ENCODE measurements at regions not wholly inside any gene's neighbourhood (a gene's known extent, or its start where the extent isn't known, plus 50 kb on each side); places are given as distances from the start of the nearest gene placed in this dataset.
A peak's percentile ranks its signal among the peaks of the same experiment; 100 is the strongest.

GRCh38 chr1:25090707-25091422, 141.4 kb downstream of the SYF2 start:
- intact Hi-C loops (cut with micrococcal nuclease) = no loop called here
- Mint-ChIP-seq H3K9me3 (no peaks in the 10 kb centered on the region), H3K27ac (no peak overlapping the region), H3K36me3 (ENCODE audit: low read depth) (peaks cover under 1% of the 10 kb centered on the region), H3K4me3 (no peak overlapping the region), H3K4me1 (peaks cover 35% of the 10 kb centered on the region), H3K27me3 (peaks cover 8% of the 10 kb centered on the region)
- no peak for DNase-seq

DNA sequence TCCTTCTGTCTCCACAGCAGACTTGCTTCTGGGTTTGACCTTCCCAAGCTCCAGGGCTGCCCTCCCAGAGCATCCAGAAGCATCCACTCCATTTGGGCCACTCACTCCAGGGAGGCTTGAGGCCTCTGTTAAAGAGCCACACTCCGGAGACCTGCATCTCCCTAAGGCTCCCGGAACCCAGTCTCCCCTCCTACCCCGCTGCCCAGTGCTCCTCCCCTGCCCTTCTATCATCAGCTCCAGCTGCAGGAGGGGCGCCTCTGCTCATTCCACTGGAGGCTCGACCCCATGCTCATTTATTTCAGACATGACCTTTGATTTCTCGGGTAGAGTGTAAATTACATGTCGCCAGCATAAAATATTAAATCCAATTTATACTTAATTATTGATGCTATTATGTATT, 142.5 kb downstream of the SYF2 start:
- no peak overlapping the region for H3K27ac Mint-ChIP-seq
- no peaks in the 10 kb centered on the region for H3K9me3 Mint-ChIP-seq
- H3K4me1 Mint-ChIP-seq = peaks cover 24% of the 10 kb centered on the region
- intact Hi-C loops (cut with micrococcal nuclease) = no loop called here
- no peak for DNase-seq
- H3K36me3 Mint-ChIP-seq (ENCODE audit: low read depth) = no peaks in the 10 kb centered on the region
- no peak overlapping the region for H3K4me3 Mint-ChIP-seq
- H3K27me3 Mint-ChIP-seq = peaks cover 18% of the 10 kb centered on the region

DNA sequence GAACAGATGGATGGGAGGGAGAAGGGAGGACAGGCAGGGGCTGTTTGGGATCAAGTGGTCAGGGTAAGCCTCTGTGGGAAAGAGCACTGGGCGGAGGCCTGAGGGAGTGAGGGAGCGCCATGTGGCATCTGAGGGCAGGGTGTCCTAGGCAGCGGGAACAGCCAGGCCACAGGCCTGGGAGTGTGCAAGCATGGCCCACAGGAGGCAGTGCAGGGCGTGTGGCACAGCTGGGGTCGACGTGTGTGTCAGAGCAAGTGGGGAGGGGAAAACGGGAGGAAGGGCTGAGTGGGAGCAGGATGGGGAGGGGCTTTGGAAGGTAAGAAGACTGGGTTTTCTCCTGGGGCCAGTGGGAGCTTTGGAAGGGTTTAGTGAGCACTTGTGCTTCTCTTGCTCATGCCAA, 143.4 kb downstream of the SYF2 start:
- DNase-seq = no peak
- no peaks in the 10 kb centered on the region for H3K36me3 Mint-ChIP-seq (ENCODE audit: low read depth)
- H3K4me3 Mint-ChIP-seq = no peak overlapping the region
- peaks cover 23% of the 10 kb centered on the region for H3K27me3 Mint-ChIP-seq
- H3K27ac Mint-ChIP-seq = no peak overlapping the region
- peaks cover 16% of the 10 kb centered on the region for H3K4me1 Mint-ChIP-seq
- intact Hi-C loops (cut with micrococcal nuclease) = no loop called here
- H3K9me3 Mint-ChIP-seq = no peaks in the 10 kb centered on the region

GRCh38 chr1:25088180-25088701, 144.1 kb downstream of the SYF2 start:
- Mint-ChIP-seq H3K4me3 (no peak overlapping the region), H3K36me3 (ENCODE audit: low read depth) (no peaks in the 10 kb centered on the region), H3K27ac (peak overlapping the region; percentile 37), H3K27me3 (peaks cover 25% of the 10 kb centered on the region), H3K9me3 (no peaks in the 10 kb centered on the region), H3K4me1 (peaks cover 13% of the 10 kb centered on the region)
- DNase-seq = no peak
- intact Hi-C loops (cut with micrococcal nuclease) = no loop called here

DNA sequence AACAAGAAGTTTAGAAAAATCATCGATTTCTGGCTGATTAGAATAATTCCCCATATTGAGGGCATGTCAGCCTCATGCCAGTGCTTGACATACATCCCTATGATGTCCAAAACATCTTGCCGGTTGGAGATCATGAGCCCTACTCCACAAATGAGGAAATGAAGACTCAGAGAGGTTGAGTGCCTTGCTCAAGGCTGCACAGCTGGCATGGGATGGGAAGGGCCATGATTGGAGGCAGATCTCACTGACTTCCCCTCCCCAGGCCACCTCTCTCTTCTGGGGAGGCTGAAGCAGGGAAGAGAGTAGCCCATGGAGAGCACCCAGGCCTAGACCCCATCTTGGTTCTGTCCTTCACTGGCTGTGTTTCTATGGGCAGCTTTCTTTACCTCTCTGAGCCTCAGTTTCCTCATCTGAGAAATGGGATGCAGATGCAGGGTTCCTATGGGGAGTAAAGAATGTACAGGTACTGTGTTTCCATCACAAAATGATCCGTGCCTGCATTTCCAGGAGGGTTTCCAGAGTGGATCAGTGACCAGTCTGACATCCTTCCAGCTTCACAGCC, 145.7 kb downstream of the SYF2 start:
- DNase-seq = no peak
- no peak overlapping the region for H3K4me3 Mint-ChIP-seq
- peaks cover 26% of the 10 kb centered on the region for H3K27me3 Mint-ChIP-seq
- peaks cover 10% of the 10 kb centered on the region for H3K4me1 Mint-ChIP-seq
- H3K27ac Mint-ChIP-seq = no peak overlapping the region
- intact Hi-C loops (cut with micrococcal nuclease) = no loop called here
- no peaks in the 10 kb centered on the region for H3K9me3 Mint-ChIP-seq
- H3K36me3 Mint-ChIP-seq (ENCODE audit: low read depth) = no peaks in the 10 kb centered on the region

DNA sequence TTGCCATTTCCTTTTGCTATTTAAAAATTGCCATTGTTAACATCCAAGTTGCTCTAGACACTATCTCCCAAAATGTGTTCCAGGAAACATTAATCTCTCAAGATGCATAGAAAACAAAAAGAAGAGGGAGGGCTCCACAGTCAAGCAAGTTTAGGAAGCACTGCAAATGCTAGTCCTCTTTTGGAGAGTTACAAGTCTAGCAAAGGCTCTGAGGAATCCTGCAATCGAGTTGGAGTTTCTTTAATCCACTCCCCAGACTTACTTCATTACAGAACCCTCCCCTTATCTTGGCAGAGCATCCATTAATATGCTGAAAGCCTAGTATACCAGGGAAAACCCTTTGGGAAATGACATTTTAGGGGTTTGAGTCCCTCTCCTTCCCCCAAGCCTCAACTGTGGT, 147.9 kb downstream of the SYF2 start:
- Mint-ChIP-seq H3K27me3 (peaks cover 30% of the 10 kb centered on the region), H3K4me1 (peaks cover 4% of the 10 kb centered on the region), H3K9me3 (no peaks in the 10 kb centered on the region), H3K4me3 (no peak overlapping the region), H3K36me3 (ENCODE audit: low read depth) (no peaks in the 10 kb centered on the region), H3K27ac (no peak overlapping the region)
- no peak for DNase-seq
- intact Hi-C loops (cut with micrococcal nuclease) = no loop called here

- Mint-ChIP-seq H3K36me3 (ENCODE audit: low read depth) (no peaks in the 10 kb centered on the region), H3K4me3 (no peak overlapping the region), H3K27ac (no peak overlapping the region), H3K4me1 (peaks cover 4% of the 10 kb centered on the region), H3K27me3 (peaks cover 29% of the 10 kb centered on the region), H3K9me3 (no peaks in the 10 kb centered on the region)
- DNase-seq = no peak
- intact Hi-C loops (cut with micrococcal nuclease) = no loop called here
Measured at GRCh38 chr1:25083481-25084345, 148.6 kb downstream of the SYF2 start.

DNA sequence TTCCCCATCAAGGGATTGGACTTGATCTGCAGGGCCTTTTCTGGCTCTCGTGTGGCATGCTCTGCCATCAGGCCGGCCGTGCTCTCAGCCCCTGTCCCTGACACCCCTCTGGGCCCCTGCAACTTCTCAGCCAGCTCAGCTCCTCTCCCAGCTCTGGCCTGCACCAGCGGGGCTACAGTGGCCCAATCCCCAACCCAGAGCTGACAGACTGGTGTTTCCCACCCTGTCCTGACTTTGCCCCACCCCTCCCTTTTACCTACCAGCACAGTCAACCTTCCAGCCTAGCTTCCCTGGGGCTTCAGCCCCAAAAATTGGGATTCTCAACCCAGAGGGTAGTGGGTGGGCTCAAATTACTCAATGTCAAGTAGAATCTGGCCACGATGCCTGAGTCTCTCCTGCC, 149.3 kb downstream of the SYF2 start:
- intact Hi-C loops (cut with micrococcal nuclease) = no loop called here
- Mint-ChIP-seq H3K4me3 (no peak overlapping the region), H3K9me3 (no peaks in the 10 kb centered on the region), H3K4me1 (peaks cover 1% of the 10 kb centered on the region), H3K27me3 (peaks cover 25% of the 10 kb centered on the region), H3K27ac (no peak overlapping the region), H3K36me3 (ENCODE audit: low read depth) (no peaks in the 10 kb centered on the region)
- no peak for DNase-seq

DNA sequence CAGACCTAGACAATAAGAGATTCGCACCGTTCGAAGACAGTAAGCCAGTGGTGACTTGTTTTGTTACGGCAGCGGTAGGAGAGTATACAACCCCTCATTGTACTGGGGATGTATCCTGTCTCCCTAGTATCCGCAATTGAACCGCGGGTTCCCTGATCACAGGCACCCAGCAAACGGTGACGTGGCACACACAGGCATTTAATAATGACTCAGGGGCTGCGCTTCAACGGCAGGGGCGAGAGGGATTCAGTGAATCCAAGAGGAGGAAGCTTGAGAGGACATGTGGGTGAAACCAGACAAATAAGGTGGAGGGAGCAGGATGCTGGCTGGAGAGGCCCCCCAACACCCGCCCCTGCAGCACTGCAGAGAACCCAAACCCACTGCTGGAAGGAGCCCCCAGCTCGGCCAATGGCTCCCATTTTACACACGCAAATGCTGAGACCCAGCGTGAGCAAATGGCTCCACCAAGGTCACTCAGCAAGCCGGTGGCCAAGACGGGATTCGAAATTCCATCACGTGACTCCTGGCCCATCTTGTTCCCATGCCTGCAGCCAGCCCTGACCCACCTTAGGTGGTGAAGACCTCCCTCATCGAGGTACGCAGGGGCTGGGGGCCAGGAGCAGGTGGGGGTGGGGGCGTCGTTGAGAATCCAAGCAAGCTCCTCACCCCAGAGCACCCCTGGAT, 149.9 kb downstream of the SYF2 start:
- Mint-ChIP-seq H3K27me3 (peaks cover 24% of the 10 kb centered on the region), H3K27ac (no peak overlapping the region), H3K36me3 (ENCODE audit: low read depth) (peaks cover 1% of the 10 kb centered on the region), H3K4me1 (peaks cover 1% of the 10 kb centered on the region), H3K4me3 (no peak overlapping the region), H3K9me3 (peaks cover 1% of the 10 kb centered on the region)
- intact Hi-C loops (cut with micrococcal nuclease) = no loop called here
- no peak for DNase-seq

DNA sequence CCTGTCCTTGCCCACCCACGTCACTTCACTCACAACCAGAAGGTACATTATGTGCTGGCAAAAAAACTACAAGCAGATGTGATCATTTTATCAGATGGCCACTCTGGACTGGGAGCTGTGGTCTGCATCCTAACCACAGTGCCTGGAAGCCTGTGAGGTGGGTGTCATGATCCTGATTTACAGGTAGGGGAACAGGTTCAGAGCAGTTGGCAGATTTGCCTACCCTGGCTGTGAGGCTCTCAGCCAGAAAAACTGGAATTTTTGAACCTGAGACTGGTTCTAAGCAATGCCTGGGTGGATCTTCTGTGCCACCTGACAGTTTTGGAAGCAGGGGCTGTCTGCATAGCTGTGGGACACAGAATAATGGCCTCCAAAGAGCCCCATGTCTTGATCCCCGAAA, 150.8 kb downstream of the SYF2 start:
- Mint-ChIP-seq H3K4me1 (peaks cover 1% of the 10 kb centered on the region), H3K4me3 (no peak overlapping the region), H3K9me3 (peaks cover 6% of the 10 kb centered on the region), H3K36me3 (ENCODE audit: low read depth) (peaks cover 5% of the 10 kb centered on the region), H3K27me3 (peaks cover 24% of the 10 kb centered on the region), H3K27ac (no peak overlapping the region)
- intact Hi-C loops (cut with micrococcal nuclease) = no loop called here
- no peak for DNase-seq

GRCh38 chr1:25080294-25081209, 150.5 kb upstream of the RUNX3 start:
- Mint-ChIP-seq H3K36me3 (ENCODE audit: low read depth) (peaks cover 5% of the 10 kb centered on the region), H3K4me1 (peaks cover 1% of the 10 kb centered on the region), H3K27ac (no peak overlapping the region), H3K27me3 (peaks cover 23% of the 10 kb centered on the region), H3K9me3 (peaks cover 6% of the 10 kb centered on the region), H3K4me3 (no peak overlapping the region)
- intact Hi-C loops (cut with micrococcal nuclease) = no loop called here
- no peak for DNase-seq

- no peak for DNase-seq
- H3K27ac Mint-ChIP-seq = no peak overlapping the region
- H3K9me3 Mint-ChIP-seq = peaks cover 6% of the 10 kb centered on the region
- H3K4me1 Mint-ChIP-seq = peaks cover 1% of the 10 kb centered on the region
- peaks cover 5% of the 10 kb centered on the region for H3K36me3 Mint-ChIP-seq (ENCODE audit: low read depth)
- H3K27me3 Mint-ChIP-seq = peaks cover 10% of the 10 kb centered on the region
- intact Hi-C loops (cut with micrococcal nuclease) = no loop called here
- H3K4me3 Mint-ChIP-seq = no peak overlapping the region
Measured at GRCh38 chr1:25079048-25079447, 149.0 kb upstream of the RUNX3 start.

Data from activated CD4-positive, alpha-beta T cell treated with anti-CD3 and anti-CD28 coated beads, Interleukin-2, amount 10 ng/mL, durations not matched to agents 24 days and 14 days (primary cell).